ENCODE measurements at regions not wholly inside any gene's neighbourhood (a gene's known extent, or its start where the extent isn't known, plus 50 kb on each side); places are given as distances from the start of the nearest gene placed in this dataset.

GRCh38 chr15:99474909-99475753, 90.7 kb upstream of the MEF2A start:
- H3K4me1 Mint-ChIP-seq = peaks cover 71% of the 10 kb centered on the region
- H3K9ac ChIP-seq (ENCODE audit: low read length) = no peak overlapping the region

More at GRCh38 chr15:99474909-99475753, 90.7 kb upstream of the MEF2A start:
- intact Hi-C loops (cut with micrococcal nuclease) = no loop called here
- no peaks in the 10 kb centered on the region for H3K9me3 Mint-ChIP-seq (ENCODE audit: insufficient read depth)
- ATAC-seq (ENCODE audit: low read depth) (no peak), DNase-seq (no peak)
- Histone ChIP-seq H3K36me3 (replicated peaks in 1 of 2; ENCODE audit: control extremely low read depth in 1 of 2, control insufficient read depth in 1 of 2, extremely low read depth in 1 of 2, insufficient read depth in 2 of 2, low read length in 1 of 2) (no peaks in the 10 kb centered on the region), H3K4me3 (ENCODE audit: control extremely low read depth in 1 of 5, extremely low read depth in 1 of 5, insufficient read depth in 1 of 5, low read depth in 2 of 5, low read length in 4 of 5) (no peak overlapping the region), H3K79me2 (ENCODE audit: control insufficient read depth, insufficient read depth, low read length) (no peaks in the 10 kb centered on the region), H4K20me1 (ENCODE audit: control insufficient read depth, insufficient read depth, low read length, poor library complexity, severe bottlenecking) (no peaks in the 10 kb centered on the region), H3K27me3 (replicated peaks in 1 of 4; ENCODE audit: control extremely low read depth in 1 of 4, control insufficient read depth in 3 of 4, insufficient read depth in 4 of 4, low read length in 3 of 4) (no peaks in the 10 kb centered on the region), H2AFZ (ENCODE audit: insufficient read depth, low read depth, low read length, poor library complexity, severe bottlenecking) (no peak overlapping the region), H3K4me2 (replicated peaks; ENCODE audit: low read depth, low read length, poor library complexity, severe bottlenecking) (no peak overlapping the region), H3K9me3 (ENCODE audit: control extremely low read depth in 1 of 3, control insufficient read depth in 2 of 3, insufficient read depth in 1 of 3, low read length in 2 of 3) (no peaks in the 10 kb centered on the region), H3K27ac (ENCODE audit: low read length in 2 of 2) (no peak overlapping the region), H3K4me1 (ENCODE audit: control insufficient read depth in 2 of 2, insufficient read depth in 2 of 2, low read length in 2 of 2) (peaks cover 58 to 63% of the 10 kb centered on the region in 2 donors)
- H3K27me3 Mint-ChIP-seq = no peaks in the 10 kb centered on the region
- 96% methylated on average over 22 of the region's 25 CpGs for WGBS (ENCODE audit: insufficient coverage)
- TF ChIP-seq EZH2 (IDR thresholded peaks at IDR 0.05; ENCODE audit: borderline replicate concordance, insufficient read depth, low read depth, low read length, poor library complexity, severe bottlenecking) = no peak
- TF ChIP-seq, protein P1, sequence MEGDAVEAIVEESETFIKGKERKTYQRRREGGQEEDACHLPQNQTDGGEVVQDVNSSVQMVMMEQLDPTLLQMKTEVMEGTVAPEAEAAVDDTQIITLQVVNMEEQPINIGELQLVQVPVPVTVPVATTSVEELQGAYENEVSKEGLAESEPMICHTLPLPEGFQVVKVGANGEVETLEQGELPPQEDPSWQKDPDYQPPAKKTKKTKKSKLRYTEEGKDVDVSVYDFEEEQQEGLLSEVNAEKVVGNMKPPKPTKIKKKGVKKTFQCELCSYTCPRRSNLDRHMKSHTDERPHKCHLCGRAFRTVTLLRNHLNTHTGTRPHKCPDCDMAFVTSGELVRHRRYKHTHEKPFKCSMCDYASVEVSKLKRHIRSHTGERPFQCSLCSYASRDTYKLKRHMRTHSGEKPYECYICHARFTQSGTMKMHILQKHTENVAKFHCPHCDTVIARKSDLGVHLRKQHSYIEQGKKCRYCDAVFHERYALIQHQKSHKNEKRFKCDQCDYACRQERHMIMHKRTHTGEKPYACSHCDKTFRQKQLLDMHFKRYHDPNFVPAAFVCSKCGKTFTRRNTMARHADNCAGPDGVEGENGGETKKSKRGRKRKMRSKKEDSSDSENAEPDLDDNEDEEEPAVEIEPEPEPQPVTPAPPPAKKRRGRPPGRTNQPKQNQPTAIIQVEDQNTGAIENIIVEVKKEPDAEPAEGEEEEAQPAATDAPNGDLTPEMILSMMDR (IDR thresholded peaks at IDR 0.05) = no peak
- ChIA-PET CTCF (no interaction called here), POLR2A (interaction anchor here (0.7 kb wide), 1 partner anchor 91 kb away, joined by 3 read pairs; no protein-coding TSS in a partner anchor)
- no peak overlapping the region for H3K4me3 Mint-ChIP-seq
- H3K27ac Mint-ChIP-seq = no peak overlapping the region
